ENCODE measurements at regions not wholly inside any gene's neighbourhood (a gene's known extent, or its start where the extent isn't known, plus 50 kb on each side); places are given as distances from the start of the nearest gene placed in this dataset.

- TF ChIP-seq ZBTB21 (tag by site-specific recombination; IDR thresholded peaks at IDR 0.05) = no peak
- no peak for TF ChIP-seq ZNF837 (tag by site-specific recombination; IDR thresholded peaks at IDR 0.05)
- TF ChIP-seq, protein P1, sequence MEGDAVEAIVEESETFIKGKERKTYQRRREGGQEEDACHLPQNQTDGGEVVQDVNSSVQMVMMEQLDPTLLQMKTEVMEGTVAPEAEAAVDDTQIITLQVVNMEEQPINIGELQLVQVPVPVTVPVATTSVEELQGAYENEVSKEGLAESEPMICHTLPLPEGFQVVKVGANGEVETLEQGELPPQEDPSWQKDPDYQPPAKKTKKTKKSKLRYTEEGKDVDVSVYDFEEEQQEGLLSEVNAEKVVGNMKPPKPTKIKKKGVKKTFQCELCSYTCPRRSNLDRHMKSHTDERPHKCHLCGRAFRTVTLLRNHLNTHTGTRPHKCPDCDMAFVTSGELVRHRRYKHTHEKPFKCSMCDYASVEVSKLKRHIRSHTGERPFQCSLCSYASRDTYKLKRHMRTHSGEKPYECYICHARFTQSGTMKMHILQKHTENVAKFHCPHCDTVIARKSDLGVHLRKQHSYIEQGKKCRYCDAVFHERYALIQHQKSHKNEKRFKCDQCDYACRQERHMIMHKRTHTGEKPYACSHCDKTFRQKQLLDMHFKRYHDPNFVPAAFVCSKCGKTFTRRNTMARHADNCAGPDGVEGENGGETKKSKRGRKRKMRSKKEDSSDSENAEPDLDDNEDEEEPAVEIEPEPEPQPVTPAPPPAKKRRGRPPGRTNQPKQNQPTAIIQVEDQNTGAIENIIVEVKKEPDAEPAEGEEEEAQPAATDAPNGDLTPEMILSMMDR (tag by site-specific recombination; IDR thresholded peaks at IDR 0.05) = no peak
- TF ChIP-seq TRIM28 (IDR thresholded peaks at IDR 0.05; ENCODE audit: borderline replicate concordance, low read length) = no peak
- no peak for TF ChIP-seq ZBTB49 (tag by site-specific recombination; IDR thresholded peaks at IDR 0.05; ENCODE audit: low read depth)
- no peak for TF ChIP-seq GLI2 (tag by site-specific recombination; IDR thresholded peaks at IDR 0.05; ENCODE audit: borderline replicate concordance, low read depth)
These were observed 218.1 kb downstream of the PTEN start for GRCh38 chr10:88081457-88082054.
